RCC 7860 (cell line): ENCODE measurements at regions not wholly inside any gene's neighbourhood (a gene's known extent, or its start where the extent isn't known, plus 50 kb on each side); places are given as distances from the start of the nearest gene placed in this dataset.
A peak's percentile ranks its signal among the peaks of the same experiment; 100 is the strongest.
"Not testable (repeated sequence)": the region's sequence is repeated elsewhere in the genome, so short reads cannot be mapped to it uniquely, and the experiment has no call there.

Experiments
- DNase-seq: peaks from one replicate; pipeline ENCODE4 v3.0.0-alpha.2; 2015; ENCODE audit warnings: low spot score
- FAIRE-seq: peaks from 2 replicates; lab custom pipeline; 2012; peaks lifted over from hg19 to GRCh38; lab: Jason Lieb, UNC

DNA sequence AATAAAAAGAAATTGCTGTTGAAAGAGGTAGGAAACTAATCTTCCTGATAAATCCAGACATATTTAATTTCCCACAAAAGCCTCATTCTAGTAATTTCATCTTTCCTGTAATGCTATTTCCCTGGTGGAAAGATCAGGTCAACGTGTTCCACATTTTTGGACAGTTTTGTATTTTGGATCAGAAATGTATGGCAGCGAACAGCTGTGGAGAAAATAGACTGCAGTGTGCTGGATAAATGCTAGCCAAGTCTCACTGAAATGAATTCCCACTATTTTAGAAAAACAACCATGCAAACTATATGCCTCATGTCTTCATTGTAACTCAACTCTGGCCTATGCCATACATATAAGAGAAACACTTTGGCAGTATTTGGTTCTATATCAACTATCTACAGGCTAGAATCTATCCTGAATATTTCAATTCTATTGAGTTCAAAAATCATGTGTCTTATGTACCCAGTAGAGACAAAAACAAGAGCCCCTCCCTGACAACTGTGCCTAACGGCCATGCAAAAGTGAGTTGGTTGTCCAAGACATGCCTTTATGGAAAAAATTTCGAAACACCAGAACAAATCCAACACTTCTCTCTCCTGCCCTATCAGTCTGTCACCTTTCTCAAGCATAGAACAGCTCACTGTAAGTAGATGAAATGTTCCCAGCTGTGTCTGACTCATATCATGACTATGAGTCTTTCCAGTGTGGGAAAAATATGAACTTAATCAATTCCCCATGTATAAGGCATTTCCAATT is 191.3 kb upstream of the NREP start:
- FAIRE-seq, result peak; percentile 66
- peak; percentile 39 for DNase-seq

DNA sequence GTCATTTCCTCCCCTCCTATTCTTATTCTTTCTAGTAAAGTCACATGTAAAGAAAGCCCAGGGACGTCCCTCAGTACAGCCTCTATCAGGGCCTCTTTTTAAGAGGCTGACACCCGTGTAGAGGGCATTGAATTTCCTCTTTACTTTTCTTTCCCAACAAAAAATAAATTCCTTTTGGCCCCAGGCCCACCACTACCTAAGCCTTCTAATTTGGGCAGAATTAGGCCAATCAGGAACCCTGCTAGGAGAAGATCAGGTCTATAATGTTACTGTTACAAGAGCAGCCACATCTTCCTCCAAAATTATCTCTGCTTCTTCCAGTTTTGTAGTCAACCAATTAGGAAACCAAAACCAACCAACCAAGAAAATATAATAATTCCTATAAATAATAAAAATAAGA is 189.6 kb upstream of the NREP start:
- FAIRE-seq, result no peak
- no peak for DNase-seq

DNA sequence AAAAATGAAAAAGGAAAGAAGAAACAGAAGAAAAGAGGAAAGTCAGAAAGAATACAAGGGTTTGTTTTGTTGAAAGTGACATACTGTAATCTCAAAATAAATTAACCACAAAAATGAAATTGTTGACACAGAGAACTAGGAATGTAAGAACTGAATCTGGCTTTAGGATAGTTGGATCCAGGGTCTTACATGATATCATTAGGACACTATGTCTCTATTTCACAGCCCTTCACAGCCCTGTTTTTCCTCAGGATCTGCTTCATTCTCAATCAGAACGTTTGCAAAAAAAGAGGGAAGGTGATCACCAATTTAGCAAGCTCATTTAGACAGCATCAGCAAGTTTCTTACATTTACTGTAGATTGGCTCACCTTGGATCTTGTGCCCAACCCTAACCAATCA is 188.5 kb upstream of the NREP start:
- FAIRE-seq, result no peak
- no peak for DNase-seq

DNA sequence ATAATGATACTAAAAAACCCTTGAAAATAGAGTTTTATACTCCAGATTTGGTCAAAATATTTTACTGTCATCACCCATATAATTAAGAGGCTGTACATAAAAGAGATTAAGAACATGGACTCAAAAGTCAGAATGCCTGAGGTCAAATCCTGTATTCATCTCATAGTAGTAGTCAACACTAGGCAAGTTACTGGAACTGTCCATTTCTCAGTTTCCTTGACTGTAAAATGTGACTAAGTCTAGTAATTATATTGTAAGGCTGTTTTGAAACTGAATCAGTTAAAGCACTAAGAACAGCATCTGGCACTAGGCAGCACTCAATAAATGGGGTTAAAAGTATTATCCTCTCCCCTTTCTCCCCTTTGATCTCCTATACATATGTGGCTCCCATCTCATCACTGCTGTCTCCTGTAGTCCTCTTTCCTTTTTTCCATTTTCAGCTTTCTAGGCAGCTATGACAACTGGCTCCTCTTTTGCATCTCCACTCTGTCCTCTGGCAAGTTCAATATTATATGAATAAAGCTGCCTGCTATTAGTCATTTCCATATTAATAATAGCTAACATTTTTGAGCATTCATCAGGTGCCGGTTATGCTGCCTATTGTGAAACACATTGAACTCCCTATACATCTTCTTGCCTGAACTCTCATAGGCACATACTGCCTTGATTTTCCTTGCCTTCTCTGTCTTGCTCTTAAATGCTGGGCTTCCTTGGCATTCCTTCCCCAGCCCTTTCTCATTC is 185.8 kb upstream of the NREP start:
- no peak for FAIRE-seq
- no peak for DNase-seq

DNA sequence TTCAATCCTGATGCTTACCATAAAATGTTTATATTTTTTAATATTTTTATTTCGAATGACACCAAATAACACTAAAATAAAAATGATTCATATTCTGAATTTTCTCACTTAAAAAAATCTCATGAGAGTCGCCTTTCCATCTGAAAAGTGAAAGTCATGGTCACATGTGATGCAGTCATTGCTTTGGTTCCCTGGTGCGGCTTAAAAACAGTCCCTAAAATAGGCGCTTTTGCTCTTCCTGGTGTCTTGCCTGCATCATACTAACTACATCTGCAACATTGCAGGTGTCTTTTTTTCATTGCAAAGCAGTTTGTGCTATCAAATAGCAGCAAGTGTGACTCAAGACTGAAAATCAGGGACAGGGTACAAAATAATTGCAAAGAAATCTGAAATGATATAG is 185.2 kb upstream of the NREP start:
- FAIRE-seq (no peak), DNase-seq (no peak)

DNA sequence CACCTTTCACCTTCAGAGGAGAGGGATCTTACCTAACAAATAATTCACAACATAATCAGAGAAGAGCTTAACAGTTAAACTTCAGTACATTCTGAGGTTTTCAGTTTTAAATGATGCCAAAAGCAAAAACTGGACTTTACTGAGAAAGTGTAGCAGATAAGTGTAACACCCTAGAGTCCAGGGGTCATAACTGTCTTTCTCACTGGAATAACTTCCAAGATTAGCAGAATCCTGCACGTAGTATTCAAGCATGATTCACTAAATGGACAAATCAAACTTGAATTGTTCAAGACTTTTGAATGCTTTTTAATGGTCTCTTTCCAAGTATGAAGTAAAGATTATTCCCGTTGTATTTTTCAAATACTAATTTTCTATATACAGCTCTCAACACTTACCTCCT is 180.1 kb upstream of the NREP start:
- FAIRE-seq (no peak), DNase-seq (no peak)

DNA sequence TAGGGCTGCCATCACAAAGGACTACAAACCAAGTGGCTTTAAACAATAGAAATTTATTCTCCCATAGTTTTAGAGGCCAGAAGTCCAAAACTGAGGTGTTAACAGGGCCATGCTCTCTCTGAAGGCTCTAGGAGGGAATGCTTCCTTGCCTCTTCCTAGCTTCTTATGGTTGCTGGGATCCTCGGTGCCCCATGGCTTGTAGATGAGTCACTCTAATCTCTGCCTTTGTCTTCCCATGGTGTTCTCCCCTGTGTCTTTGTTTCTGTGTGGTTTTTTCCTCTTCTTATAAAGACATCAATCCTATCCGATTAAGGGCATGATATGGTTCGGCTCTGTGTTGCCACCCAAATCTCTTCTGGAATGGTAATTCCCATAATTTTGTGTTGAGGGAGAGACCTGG is 178.8 kb upstream of the NREP start:
- DNase-seq, result peak; percentile 17
- FAIRE-seq, result no peak

DNA sequence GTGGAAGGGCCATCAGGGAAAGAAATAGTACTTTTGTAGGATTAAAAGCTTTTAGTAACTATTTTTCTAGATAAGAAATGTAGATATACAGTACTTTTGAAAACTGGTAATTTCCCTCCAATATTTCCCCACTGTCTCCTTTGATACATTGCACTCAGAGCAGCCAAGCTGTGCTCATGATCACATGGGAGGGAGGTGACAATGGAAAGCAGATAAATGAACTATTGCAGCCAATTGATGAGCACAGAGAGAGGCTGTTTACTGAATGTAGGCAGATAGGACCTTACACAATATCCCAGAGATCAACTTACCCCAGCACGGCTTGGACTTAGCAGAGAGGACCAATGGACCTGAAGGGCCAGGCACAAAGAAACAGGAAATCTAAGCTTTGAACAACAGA is 178.0 kb upstream of the NREP start:
- FAIRE-seq (no peak), DNase-seq (no peak)

DNA sequence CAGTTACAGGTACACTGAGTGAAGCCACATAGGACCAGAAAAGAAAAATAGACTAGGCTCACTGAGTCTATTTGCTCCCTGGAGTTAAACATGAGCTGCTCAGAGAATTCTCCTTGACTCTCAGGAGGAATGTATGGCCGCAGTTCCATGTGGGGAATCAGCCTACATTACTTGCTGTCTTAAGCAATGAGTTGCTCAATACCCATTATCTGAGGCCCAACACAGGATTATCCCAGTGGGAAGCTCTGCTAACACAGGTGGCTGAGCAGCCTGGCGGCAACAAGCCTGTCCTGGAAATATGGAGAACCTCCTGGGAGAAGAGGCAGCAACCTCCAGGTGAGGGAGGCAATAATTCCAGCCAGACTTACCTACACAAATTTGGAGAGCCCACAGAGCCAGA is 177.5 kb upstream of the NREP start:
- DNase-seq (no peak), FAIRE-seq (no peak)

DNA sequence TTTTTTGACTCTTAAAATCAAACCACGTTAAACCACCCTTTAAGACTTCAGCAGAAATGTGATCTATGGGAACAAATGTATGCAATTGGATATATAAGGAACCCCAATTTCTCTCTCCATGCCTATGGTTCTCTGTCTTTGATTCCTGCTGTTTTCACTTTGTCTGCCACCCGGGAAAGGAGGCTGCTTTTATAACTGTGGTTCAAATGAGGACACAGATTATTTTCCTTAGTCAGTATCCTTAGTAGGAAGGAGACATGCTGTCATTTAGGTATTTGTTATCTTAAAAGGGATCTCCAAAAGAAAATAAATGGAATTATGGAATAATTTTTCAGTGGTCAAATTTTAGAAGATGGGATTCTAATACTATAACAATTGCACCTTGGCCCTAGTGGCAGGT is 176.1 kb upstream of the NREP start:
- no peak for FAIRE-seq

DNA sequence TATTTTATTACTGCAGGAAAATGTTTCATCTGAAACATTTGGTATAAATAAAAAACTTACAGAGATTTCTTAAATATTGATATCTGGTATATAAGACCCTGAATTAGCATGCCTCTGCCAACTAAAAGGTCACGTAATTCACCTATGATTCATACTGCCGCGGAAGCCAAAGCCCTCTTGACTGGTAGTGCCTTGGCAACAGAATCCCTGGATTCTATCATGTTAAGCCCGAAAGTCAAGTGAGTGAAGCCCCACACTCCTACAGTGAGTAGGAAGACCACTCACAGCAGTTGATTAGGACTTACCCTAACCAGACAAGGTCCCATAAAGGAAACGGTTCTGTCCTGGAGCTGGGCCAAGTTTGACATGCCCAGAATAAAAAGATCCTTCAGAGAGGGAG is 175.6 kb upstream of the NREP start:
- DNase-seq, result peak; percentile 14
- FAIRE-seq, result peak; percentile 55

More for the DNA sequence above, 176.1 kb upstream of the NREP start:
- DNase-seq, result no peak

DNA sequence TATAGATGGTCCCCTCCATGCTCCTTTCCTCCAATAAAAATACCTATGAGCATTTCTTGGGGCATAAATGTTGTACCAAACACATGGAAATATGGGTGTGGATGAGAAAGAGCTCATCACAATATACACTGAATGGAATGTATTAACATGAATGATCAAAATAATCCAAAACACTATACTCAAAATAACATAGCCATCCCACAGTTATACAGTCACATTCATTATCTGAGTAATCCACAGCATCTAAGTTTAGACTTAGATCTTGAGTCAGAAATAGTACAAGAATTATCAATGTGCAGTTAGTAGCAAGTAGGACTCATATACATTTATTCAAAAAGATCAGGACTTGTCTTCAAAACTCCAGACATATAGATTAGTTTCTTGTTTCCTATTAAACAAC is 175.2 kb upstream of the NREP start:
- FAIRE-seq (no peak), DNase-seq (no peak)

DNA sequence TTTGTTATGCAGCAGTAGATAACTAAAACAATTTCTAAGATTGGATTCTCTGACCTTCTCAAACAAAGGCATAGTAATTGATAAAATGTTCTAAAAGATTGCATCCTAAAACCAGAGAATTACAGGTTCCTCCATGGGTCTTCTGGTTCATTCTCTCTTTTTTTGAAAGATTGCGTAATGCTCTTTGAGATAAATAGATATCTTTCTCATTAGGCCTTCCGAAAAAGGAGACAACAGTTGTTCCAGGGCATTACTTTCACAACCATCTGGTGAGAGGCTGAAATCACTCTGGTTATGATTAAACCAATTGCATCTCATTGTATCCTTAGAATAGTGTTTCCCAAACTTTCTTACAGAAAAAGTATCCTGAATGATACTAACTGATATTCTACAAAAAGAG is 174.7 kb upstream of the NREP start:
- DNase-seq, result no peak
- FAIRE-seq, result no peak

DNA sequence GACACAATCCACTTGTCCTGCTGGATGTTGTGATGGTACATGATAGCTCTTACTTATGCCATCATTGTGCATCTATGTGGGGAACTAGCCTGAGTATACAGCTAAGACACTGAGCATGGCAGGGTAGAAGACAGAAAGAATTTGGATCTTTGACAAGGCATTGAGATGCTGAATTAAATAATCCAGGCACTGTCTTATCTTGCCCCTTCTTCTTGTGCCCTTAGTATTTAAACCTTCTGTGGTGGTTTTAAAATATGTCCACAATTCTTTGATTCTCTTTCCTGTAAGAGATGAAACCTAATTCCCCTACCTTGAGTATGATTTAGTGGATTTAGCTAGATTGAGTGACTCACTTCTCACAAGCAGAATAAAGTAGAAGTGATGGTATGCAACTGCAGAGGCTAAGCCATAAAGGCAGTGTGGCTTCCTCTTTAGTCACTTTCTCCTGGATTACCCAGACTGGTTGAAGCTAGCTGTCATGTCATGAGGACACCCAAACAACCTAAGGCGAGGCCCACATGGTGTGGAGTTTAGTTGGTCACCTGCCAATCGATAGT is 174.0 kb upstream of the NREP start:
- DNase-seq (peak; percentile 78), FAIRE-seq (peak; percentile 72)

DNA sequence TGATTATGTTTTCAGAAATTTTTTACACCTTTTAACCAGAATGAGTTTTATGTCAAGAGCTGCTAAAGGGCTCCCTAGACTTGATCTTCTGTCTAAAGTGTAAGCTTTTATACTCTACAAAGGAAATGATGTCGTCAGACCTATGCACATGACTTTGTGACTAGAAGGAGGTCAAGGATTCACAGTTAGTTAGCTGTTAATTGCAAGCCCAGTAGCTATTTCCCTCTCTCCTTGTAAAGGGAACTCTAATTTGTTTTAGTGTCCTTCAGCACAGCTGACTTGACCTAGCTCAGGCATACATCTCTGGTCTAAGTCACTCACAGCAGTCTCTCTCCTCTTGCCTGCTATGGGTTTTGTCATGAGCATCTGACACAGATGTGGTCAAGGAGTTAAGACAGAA is 173.5 kb upstream of the NREP start:
- no peak for FAIRE-seq
- no peak for DNase-seq

DNA sequence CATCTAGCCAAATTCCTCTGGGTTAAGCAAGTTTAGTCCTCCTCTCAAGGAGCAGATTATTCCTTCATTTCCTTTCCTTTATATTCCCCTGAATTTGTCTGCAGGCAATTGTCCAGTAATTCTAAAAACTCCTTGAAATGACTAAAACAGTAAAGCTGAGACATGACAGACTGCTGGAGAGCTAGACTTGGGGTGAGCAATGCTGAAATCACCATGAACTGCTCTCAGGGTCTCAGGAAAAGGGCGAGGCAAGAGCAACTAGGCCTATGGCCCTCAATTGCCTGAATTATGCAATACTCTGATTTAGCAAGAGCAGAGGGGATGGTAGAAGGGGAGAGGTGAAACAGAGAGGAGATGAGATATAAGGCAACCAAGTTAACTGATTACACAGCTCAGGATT is 172.9 kb upstream of the NREP start:
- DNase-seq, result peak; percentile 77
- peak; percentile 80 for FAIRE-seq

DNA sequence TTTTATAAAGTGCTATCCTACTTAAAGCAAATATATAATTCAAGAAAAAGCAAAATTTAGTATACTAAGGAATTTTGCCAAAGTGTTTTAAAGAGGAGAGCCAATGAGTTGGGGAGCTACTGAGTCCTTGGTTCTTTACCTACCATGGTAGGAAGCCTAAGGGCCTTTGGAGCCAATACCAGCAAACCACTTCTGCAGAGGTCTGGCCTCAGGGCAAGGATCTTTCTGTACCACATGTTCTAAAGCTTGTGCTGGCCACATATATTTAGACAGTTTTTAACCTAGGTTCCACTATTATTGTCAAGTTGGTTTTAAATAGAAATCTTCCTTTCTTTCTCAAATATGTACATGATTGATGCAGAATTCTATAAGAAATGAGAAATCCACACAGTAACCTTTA is 172.3 kb upstream of the NREP start:
- FAIRE-seq (no peak), DNase-seq (no peak)

DNA sequence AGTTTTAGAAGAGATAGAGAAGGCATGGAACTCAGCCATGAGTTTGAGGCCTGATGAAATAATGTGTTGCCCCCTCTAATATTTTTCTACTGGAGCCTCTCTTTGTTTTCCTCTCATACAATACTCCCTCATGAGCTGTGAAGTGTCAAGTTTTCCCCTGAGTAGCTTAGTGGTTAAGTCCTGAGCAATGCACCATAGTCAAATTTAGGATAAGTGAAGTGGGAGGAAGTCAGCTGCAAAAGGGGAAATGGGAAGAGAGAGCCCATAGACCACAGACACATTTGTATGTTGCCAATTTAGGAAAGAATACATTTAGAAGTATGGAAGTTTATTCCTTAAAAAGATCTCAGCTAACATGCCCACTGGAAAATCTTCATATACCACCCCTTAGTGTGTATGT is 171.5 kb upstream of the NREP start:
- FAIRE-seq (no peak), DNase-seq (no peak)

DNA sequence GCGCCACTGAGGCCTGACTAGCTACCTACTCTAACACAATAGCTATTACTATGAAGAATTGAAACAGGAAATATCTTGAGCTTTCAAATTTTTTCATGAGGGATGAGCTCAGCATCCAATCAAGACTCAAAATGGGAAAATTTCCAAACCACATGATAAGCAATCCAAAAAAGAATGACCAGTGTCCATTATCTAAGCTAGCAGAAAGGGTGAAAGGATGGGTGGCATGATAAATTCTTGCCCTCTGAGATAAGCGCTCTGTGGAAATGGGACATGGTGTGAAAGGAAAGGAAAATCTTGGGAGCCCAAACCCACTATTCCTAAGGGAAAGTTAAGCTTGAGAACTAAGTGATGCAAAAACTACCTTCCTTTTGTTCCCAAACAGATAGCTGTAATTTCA is 170.2 kb upstream of the NREP start:
- peak; percentile 62 for DNase-seq
- FAIRE-seq, result peak; percentile 72

DNA sequence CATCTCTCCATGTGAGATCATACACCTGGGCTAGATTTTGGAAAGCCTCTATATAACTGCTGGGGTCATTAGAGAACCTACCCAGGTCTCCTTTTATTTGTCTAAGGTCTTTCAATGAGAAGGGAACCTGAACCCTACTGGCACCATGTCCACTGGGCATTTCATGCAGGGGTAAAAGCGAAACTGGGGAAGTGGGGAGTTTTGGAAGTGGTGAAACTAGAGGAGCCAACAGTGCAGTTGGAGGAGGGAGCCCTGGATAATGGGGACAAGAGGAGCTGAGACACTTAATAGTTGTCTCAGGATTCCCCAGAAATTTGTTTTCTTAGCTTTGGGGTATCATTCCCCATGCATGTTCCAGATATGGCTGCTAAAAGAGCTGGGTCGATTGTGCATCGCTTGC is 169.0 kb upstream of the NREP start:
- FAIRE-seq, result no peak
- no peak for DNase-seq

DNA sequence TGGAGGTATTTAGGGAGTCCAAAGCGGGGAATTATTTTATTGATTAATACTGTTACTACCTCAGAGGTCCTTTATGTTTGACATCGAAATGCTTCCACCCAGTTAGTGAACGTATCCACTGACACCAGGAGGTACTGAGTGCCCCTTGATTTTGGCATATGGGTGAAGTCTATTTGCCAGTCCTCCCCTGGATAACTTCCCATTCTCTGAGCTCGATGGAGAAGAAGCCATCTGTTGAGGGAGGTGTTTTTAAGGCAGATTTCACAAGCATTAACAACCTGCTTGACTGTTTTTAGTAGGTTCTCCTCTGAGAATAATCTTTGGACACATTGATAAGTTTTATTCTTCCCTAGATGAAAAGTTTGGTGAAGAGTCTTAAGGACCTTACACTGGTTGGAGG is 165.3 kb upstream of the NREP start:
- FAIRE-seq (no peak), DNase-seq (no peak)

DNA sequence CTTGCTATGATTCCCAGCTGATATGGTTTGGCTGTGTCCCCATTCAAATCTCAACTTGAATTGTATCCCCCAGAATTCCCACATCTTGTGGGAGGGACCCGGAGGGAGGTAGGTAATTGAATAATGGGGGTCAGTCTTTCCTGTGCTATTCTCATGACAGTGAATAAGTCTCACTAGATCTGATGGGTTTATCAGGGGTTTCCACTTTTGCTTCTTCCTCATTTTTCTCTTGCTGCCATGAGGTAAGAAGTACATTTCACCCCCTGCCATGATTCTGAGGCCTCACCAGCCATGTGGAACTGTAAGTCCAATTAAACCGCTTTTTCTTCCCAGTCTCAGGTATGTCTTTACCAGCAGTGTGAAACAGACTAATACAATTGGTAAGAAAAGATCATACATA is 164.7 kb upstream of the NREP start:
- not testable (repeated sequence) for DNase-seq

More for the DNA sequence above, 164.7 kb upstream of the NREP start:
- FAIRE-seq, result not testable (repeated sequence)
